HS-5 (cell line): ENCODE measurements at regions not wholly inside any gene's neighbourhood (a gene's known extent, or its start where the extent isn't known, plus 50 kb on each side); places are given as distances from the start of the nearest gene placed in this dataset.
"Not testable (repeated sequence)": the region's sequence is repeated elsewhere in the genome, so short reads cannot be mapped to it uniquely, and the experiment has no call there.

Source experiments
- DNase-seq: peaks from one replicate; pipeline ENCODE4 v3.0.0-alpha.2; 2012; ENCODE audit warnings: low read depth

DNA sequence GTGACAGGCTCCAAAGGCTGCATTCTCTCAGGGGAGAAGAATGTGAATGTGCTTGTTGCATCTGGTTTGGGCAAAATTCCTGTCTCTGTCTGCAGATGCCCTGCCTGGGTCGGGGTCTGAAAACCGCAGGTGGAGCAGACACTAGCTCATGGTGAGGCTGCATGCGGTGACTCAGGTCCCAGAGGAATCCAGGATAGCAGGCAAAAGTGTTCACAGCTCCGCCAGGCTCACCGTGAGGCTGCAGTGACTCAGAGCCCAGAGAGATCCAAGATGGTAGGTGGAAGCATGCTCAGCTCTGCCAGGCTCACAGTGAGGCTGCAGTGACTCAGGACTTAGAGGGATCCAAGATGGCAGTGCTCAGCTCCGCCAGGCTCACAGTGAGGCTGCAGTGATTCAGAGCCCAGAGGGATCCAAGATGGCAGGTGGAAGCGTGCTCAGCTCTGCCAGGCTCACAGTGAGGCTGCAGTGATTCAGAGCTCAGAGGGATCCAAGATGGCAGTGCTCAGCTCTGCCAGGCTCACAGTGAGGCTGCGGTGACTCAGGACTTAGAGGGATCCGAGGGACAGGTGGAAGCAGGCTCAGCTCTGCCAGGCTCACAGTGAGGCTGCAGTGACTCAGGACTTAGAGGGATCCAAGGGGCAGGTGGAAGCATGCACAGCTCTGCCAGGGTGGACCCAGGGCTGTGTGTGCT is 200.5 kb downstream of the ACKR3 start:
- peak; percentile 100 for DNase-seq

DNA sequence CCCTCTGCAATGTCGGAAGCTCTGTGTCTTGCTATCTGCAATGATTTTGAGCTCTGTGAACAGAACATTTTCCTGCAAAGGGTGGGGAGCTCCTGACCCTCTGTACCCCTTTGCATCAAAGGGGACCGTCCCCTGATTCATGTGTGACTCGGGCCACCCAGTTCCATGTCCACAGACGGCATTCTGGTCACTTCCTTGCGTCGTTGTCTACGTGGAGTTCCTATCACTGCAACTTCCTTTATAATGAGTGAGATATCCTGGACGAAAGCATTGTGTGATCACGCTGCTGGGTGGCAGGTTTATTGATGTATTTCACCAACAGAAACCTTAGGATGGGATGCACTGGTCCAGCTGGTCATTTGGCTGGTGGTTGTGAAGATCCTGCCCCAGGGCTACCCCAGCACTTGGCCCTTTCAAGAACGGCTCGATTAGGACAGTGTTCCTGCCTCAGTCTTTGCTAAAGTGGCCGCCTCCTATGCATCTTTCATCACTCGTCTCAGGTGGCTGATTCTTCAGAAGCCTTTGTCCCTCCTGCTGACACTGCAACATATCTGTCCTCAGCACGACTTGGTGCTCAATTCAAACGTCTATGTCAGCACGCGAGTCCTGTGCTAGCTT is 202.7 kb downstream of the ACKR3 start:
- no peak for DNase-seq

DNA sequence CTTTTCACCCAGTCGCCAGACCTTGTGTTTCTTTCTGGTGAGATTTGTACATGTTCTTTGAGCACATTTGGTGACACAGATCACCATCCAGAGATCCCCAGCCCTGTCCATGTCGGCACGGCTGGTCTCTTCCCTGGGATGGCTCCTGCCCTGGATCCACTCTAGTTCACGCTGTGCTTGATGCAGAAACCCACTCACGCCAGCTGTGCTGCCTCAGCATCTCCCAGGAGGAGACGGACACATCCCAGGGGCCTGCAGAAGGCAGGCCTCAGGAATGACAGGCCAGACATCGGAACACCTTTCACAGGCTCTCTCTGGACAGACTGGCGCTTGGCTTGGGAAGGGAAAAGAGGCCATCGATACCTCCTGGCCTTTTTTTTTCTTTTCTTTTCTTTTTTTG is 203.6 kb downstream of the ACKR3 start:
- DNase-seq = no peak

DNA sequence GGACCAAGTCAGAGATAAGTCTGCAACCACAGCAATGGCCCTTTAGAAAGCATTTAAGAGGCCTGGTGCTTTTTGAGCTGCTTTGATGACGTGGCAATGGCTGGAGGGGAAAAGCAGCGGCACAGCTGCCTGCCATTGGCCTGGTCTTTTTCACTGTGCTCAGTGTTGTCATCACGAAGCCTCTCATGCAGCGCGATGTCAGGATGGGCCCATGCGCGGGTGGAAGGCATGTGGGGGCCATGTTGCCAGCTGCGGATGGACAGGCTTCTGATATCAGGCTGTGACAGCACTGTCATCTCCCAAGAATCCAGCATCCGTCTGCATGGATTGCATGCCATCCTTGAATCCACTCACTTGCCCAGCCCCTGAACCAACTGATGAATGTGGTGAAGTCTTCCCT is 204.5 kb downstream of the ACKR3 start:
- DNase-seq = no peak

DNA sequence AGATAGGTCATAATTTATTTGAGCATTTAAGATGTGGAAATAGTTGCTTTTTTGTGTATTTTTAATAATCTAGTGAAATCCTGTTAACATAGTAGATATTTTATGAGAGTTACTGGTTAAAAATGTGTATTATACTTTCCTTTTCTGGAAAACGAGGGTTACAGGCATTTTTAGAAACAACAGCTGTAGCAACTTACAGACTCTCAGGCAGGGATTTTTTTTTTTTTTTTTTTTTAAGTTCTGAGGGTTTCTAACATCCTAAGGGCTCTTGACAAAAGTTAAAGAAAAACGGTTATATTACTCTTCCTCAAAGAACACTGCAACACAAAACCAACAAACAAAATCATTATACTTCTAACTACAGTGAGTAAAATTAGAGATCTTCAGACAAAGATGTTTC is 205.9 kb downstream of the ACKR3 start:
- no peak for DNase-seq

DNA sequence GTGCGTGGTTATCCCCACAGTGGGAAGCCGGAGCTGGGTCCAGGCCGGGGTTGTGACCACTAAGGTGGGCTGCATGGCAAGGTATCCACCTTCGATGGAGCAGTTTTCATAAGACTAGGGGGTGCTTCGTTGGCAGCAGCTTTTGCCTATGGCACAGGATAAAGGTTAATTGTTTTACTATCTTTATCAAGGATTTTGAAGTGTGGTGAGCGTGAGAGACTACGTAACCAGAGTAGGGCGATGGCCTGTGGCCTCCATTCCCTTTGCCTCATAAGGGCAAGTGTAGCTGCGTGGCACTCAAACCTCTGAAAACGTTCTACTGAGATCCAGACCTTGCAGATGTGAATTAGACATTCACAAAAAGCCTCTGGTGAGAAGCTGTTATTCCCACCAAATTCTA is 206.6 kb downstream of the ACKR3 start:
- DNase-seq = no peak

DNA sequence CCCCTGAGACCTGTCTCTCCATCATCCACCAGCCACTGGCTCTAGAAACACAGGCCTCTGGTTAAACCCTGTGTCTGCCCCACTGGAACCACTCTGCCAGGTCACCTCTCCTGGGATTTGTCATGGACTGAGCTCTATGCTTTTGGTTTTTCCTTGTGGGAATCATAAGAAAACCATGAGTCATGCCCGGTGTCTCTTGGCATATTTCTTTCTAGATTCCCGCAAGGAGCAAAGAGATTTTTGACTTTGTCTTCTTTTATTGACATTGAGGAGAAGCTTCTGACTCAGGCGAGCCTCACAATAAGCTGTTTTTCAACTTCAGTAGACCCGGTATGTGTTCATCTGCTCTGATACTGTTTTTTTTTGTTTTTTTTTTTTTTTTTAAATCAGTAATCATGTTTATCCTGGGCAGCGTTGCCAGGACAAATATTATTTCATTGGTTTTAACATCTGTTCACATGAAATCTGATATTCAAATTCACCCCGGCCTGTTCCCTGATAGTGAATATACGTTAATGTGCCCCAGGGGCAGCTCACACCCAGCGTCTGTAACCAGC is 207.1 kb downstream of the ACKR3 start:
- peak; percentile 89 for DNase-seq

DNA sequence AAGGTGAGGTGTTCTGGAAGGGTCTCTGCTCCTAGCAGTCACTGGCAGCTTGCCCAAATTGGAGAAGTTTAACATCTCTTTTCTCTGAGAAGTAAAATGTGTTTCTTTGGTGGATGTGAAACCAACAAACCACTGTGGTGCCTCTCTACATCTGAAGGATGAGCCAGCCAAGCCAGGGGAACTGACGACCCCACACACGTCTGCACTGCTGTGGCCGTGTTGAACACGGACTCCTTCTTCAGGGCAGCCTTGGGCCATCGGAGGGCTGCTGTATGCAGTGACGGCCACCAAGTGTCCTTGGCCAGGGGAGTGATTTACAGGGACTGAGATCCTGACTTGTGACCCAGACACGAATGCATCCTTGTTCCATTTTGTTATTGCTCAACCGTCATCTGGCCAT is 207.8 kb downstream of the ACKR3 start:
- DNase-seq = no peak

DNA sequence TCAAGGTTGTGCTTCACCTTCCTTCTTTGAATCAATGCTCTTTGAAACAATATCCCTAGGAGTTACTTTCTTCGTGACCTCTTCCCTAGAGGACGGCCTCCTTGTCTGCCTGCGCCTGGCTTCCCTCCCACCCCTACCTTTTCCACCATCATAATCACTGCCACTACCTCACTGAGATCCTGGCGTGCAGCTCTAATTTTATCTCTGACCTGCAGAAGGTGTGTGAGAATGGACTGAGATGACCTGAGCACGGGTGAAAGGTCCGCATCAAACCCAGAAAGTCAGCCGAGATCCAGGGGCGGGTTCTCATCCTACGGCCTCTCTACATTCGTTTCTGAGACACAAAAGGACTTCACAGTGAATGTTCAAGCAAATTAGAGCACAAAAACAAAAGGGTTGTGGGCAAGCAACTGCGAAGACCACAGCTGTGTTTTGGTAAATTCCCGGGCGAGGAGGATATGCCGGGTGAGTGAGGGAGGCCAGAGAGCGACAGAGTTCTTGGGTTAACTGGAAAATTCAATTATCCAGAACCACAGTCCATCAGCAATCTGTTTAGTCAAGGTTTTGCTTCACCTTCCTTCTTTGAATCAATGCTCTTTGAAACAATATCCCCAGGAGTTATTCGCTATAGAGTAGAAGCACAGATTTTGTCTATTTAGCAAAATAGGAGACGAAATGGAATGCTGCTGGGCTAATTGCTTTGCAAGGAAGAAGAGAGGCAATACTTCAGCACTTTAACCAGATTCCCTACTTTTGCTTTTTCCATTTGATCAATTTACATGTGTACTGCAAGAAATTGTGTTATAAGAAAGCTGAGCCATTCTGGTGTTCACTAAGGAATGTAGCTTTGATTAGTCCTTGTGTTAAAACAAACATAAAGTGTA is 212.6 kb downstream of the ACKR3 start:
- DNase-seq = no peak

DNA sequence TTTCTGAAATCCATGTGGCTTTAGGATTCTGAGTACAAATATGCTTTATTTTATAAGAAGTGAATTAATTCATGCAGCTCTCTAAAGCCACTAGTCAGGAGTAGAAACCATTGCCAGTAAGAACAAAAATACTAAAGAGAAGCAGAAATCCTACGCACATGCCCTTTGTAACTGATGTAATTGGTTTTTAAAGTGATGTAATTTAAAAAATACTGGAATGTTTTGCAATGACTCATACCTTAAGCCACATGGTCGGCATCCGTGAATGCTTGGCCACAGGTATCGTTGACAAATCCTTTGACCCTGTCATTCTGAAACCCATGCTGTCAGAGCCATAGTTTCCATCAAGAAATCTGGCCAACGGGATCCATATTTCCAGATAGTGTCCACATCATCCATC is 213.3 kb downstream of the ACKR3 start:
- DNase-seq = peak; percentile 75

DNA sequence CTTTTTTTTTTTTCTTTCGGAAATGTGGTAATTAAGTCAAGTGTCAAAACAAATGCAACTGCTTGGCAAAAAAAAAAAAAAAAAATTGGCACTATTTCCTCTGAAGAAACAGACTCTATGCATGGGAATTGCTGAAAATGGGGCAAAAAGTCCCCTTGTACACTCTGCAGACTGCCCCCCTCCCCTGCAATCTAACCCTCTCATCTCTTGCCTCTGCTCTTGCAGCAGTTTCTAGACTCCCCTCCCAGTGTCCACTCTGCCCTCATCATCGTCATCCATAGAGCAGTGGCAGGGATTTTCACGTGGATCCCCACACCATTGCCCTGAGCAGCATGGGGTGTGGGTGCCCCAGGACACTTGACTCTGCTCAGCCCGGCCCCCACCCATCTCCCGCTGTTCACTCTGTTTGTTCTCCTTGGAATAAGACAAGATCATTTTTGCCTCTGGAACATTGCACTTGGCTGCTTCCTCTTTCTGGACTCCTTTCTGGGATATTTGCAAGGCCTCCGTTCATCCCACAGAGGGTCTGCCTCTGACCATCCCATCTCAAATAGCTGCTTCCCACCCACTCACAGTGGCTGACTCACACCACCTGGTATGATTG is 213.9 kb downstream of the ACKR3 start:
- no peak for DNase-seq

DNA sequence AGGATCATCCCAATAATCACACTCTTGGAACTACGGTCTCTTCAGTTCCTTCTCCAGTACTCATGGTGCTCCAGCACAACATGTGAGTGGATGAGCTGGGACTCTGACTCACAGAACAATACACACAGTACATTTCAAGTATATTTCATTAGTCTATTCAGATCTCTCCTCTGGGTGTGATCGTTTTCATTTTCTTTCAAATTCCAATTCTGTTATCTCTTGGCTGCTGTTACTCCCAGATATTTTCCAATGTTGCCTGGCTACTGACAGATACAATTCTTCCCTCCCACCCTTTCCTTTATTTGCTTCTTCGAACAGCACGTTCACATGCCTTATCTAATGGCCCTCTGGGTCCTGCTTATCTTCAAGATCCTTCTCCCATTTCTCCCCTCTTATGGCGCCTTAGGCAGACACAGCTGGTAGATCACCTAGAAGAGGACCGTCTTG is 216.0 kb downstream of the ACKR3 start:
- DNase-seq = no peak

DNA sequence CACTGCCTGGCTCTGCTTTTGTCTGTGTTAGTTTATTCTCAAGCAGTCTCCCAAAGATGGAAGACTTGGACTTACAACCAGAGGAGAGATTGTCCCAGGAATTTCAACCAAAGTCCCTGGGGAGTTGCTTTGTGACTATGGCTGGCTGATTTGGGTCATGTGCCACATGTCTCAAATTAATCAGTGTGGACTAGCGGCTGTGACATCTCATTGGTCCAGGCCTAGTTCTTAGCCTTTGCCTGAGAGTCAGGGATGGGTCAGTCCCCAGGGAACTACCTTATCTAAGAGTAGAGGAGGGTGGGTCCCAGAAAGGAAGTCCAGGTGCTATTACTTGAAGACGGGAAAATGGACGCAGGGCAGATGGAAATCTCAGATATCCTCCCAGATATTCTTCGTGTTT is 217.1 kb downstream of the ACKR3 start:
- DNase-seq = no peak

DNA sequence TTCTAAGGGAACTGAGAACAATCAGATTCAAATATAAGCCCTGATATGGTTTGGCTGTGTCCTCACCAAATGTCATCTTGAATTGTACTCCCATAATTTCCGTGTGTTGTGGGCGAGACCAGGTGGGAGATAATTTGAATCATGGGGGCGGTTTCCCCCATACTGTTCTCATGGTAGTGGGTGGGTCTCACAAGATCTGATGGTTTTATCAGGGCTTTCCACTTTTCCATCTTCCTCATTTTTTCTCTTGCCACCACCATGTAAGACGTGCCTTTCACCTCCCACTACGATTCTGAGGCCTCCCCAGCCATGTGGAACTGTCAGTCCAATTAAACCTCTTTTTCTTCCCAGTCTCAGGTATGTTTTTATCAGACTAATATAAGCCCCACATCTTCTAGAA is 217.8 kb downstream of the ACKR3 start:
- not testable (repeated sequence) for DNase-seq

DNA sequence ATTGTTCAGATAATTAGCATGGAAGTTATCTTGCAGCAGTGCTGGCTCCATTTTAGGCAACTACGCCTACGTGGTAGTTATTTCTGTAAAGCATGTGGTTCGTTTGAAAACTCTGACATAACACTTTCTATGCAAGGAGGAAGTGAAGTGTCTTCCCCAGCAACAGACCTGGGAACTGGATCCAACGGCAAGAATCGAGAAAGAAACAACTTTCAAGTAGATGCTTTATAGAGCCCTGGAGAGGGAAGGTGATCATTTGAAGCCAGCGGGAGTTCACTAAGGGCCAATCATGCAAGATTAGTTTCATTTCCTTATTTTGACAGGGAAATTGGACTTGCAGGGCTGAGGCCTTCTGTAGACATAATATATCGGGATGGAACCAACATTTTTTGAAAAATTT is 218.3 kb downstream of the ACKR3 start:
- no peak for DNase-seq

DNA sequence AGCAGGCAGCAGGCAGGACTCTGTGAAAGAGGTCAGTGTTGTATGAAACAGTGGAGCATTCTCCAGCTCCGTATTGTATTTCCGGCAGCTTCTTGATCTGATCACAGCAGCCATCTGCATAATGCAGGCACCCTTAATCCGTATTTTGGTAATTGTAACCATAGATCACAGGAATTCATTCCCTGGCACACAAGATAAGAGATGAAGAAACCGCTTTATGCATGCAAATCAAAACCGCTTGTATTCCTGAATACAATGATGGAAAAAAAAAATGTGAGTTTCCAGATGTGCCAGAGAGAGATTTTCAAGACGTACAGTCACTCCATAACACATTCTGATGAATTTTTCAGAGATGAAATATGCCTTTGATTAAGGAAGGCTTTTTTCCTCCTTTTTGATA is 221.3 kb downstream of the ACKR3 start:
- no peak for DNase-seq

DNA sequence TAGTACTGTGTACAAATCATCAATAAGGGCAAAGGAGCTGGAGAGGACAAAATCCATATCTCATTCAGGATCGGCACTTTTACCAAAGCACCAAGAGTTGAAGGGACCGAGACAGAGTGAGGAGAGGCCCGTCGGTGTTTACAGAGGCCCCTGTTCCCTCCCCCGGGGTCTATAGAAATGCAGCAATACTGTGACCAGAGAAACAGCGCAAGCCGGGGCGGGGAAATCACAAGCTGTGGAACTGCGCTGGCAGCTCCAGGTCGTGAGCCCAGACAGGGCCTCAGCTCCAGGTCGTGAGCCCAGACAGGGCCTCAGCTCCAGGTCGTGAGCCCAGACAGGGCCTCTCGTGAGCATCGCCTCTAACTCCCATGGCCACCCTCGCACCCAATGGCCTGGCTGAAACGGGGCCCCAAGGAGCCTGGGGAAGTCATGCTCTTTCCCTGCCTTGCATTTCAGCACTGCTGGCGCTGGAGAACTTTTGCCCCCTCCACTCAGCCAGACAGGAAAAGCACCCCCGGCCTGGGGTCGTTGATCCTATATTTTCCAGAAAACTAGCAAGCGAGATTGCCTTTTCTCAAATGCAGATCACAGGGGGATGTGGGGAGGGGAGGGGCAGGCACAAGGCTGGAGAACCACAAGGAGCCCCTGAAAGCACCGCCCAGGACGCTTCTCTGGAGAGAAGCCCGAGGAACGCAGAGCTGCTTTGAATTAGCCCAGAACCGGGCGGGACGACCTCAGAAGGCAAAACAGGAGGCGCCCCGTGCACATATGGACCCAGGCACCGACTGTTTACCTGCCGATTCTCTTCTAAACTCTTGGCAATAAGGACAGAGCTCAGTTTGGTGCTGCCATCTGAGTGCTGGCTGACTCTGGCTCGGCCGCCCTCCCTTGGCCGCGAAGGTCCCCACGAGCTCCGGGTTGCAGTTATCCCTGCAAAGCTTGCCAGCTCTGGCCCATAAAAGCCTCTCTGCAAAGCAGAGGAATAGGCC is 223.7 kb downstream of the ACKR3 start:
- DNase-seq = no peak

DNA sequence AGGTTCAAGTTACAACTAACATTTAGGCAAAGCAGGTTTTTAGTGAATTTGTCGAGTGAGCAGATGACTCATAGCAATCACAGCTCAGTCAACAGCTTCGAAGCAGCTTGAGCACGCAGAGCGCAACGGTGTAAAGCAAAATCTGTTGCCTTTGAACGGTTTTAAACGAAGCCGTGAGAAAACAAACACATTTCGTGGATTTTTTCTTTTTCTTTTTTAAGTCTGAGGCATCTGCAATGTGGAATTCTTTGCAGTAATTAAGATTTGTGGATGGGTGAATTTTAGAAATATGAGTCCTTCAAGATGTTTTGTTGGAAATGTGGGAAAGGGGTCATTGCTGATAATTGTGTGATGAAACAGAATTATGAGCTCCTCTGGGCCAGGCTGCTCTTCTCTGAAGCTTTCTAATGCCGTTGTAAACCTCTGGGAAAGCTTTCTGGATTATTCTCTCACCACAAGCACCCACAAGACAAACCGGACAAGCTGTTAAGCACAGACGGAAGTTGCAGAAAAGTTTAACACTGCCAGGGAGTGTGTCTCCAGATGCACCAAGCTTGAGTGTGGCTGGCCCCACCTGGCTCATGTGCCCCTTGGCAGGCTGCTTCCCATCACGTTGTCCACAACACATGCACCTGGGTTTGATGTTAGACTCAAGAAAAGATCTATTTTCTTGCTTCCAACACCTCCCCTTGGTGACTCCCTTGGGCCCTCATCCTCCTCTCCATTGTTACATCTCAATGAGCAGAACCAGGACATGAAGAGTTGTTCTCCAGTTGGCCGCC is 224.7 kb downstream of the ACKR3 start:
- DNase-seq = no peak

DNA sequence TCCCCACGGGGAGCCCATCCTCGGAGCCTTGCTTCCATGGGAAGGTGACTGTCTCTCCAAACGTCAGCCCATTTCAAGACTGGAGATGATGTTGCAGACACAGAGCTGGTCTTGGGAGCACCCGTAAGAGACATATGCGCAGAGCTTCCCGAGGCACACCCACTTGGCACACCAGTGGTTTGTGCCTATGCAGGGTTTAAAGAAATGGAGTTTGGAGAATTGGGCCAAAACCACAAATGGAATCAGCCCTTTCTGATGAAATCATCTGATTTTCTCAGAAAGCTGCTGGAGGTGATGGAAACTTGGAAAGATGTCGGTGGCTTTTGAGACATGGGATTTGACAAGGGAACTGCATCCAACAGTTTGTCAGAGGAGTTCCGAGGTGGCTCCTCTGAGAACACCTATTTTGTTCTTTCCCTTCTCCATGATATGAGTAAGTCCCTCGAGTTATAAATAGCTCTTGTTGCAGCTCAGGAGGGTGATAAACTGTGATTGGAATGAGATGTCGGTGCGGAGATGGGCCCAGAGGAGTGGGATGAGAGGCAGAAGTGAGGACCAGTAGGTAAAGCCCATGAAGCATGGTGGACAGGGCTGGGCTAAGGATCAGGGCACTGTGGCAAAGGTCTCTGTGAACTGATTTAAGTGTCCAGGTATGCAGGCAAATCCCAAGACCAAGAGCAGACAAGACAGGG is 225.7 kb downstream of the ACKR3 start:
- no peak for DNase-seq

DNA sequence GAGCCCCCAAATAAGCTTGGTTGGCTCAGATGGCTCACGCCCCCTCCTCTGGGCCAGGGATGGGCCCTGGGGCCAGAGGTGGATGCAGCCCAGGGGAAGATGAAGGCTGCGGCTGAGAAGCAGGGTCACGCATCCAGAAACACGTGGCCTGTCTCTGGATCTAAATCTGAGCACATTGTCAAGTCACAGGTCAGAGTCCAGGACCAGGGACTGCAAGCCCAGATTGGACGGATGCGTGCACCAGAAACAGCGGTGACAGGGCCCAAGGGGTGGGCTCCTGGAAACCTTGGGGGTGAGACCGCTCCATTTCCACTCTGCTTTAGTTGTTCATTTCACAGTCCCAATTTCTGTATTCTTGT is 226.2 kb downstream of the ACKR3 start:
- no peak for DNase-seq
